HEK293T (cell line): ENCODE measurements at regions not wholly inside any gene's neighbourhood (a gene's known extent, or its start where the extent isn't known, plus 50 kb on each side); places are given as distances from the start of the nearest gene placed in this dataset.

Experiments
- CTCF ChIA-PET: fragments of 350-600 bp; formaldehyde crosslinking; extraction: SDS; loops from one replicate; lab custom pipeline; 2021; ENCODE audit warnings: antibody characterized with exemption, inconsistent platforms; lab: Yijun Ruan, JAX
- POLR2A ChIA-PET: fragments of 350-600 bp; formaldehyde crosslinking; extraction: SDS; loops from one replicate; lab custom pipeline; 2020; ENCODE audit warnings: antibody characterized with exemption, inconsistent platforms; lab: Yijun Ruan, JAX
- DNase-seq: peaks from one replicate; pipeline ENCODE4 v3.0.0; 2012; ENCODE audit warnings: mixed read lengths; ENCODE audit errors: extremely low spot score
- ARNT ChIP-seq: fragments of 450-650 bp; IDR thresholded peaks from 2 replicates; pipeline ENCODE4 v1.6.1; 2017; ENCODE audit warnings: mild to moderate bottlenecking
- BHLHE40 ChIP-seq: fragments of 450-650 bp; IDR thresholded peaks from 2 replicates; pipeline ENCODE4 v1.6.1; 2016; ENCODE audit warnings: mild to moderate bottlenecking, moderate library complexity, borderline replicate concordance
- CTBP1 ChIP-seq: fragments of 450-650 bp; IDR thresholded peaks from 2 replicates; pipeline ENCODE4 v1.6.1; 2016; ENCODE audit warnings: borderline replicate concordance
- ELF4 ChIP-seq: fragments of 450-650 bp; IDR thresholded peaks from 2 replicates; pipeline ENCODE4 v1.6.1; 2017; ENCODE audit warnings: antibody characterized with exemption
- FOXA1 ChIP-seq: fragments of 450-650 bp; IDR thresholded peaks from 2 replicates; pipeline ENCODE4 v1.6.1; 2016; ENCODE audit warnings: mild to moderate bottlenecking
- FOXK2 ChIP-seq: fragments of 450-650 bp; IDR thresholded peaks from 2 replicates; pipeline ENCODE4 v1.6.1; 2016; ENCODE audit warnings: mild to moderate bottlenecking
- FOXM1 ChIP-seq: fragments of 450-650 bp; IDR thresholded peaks from 2 replicates; pipeline ENCODE4 v1.6.1; 2017; ENCODE audit warnings: mild to moderate bottlenecking, borderline replicate concordance
- HDGF ChIP-seq: fragments of 450-650 bp; IDR thresholded peaks from 2 replicates; pipeline ENCODE4 v1.6.1; 2017; ENCODE audit warnings: antibody characterized with exemption, borderline replicate concordance
- L3MBTL2 ChIP-seq: fragments of 450-650 bp; conservative IDR thresholded peaks from 2 replicates; pipeline ENCODE4 v1.6.1; 2016; ENCODE audit warnings: mild to moderate bottlenecking
- LEF1 ChIP-seq: fragments of 450-650 bp; IDR thresholded peaks from 2 replicates; pipeline ENCODE4 v1.6.1; 2017; ENCODE audit warnings: mild to moderate bottlenecking, borderline replicate concordance
- NFRKB ChIP-seq: fragments of 450-650 bp; IDR thresholded peaks from 2 replicates; pipeline ENCODE4 v1.6.1; 2016; ENCODE audit warnings: mild to moderate bottlenecking, moderate library complexity
- PKNOX1 ChIP-seq: fragments of 450-650 bp; IDR thresholded peaks from 2 replicates; pipeline ENCODE4 v1.6.1; 2016
- SP1 ChIP-seq: fragments of 450-650 bp; IDR thresholded peaks from 2 replicates; pipeline ENCODE4 v1.6.1; 2017
- SUZ12 ChIP-seq: fragments of 450-650 bp; IDR thresholded peaks from 2 replicates; pipeline ENCODE4 v1.6.1; 2016; ENCODE audit warnings: mild to moderate bottlenecking
- TARDBP ChIP-seq: fragments of 450-650 bp; IDR thresholded peaks from 2 replicates; pipeline ENCODE4 v1.6.1; 2016
- ZNF384 ChIP-seq: fragments of 450-650 bp; IDR thresholded peaks from 2 replicates; pipeline ENCODE4 v1.6.1; 2016

GRCh38 chr4:138010639-138011038, 231.5 kb downstream of the SLC7A11 start:
- ChIA-PET CTCF (no interaction called here), POLR2A (no interaction called here)
- TF ChIP-seq NFRKB (no peak), PKNOX1 (no peak), SUZ12 (no peak), FOXM1 (no peak), ARNT (no peak)
- no peak for DNase-seq

- POLR2A ChIA-PET = no interaction called here
- DNase-seq = peak; percentile 10
- CTCF ChIA-PET = no interaction called here
- TF ChIP-seq HDGF (no peak), FOXA1 (no peak), TARDBP (no peak), L3MBTL2 (no peak), SUZ12 (no peak), NFRKB (no peak), PKNOX1 (no peak), ELF4 (no peak), BHLHE40 (no peak), SP1 (no peak), FOXK2 (no peak), LEF1 (no peak), FOXM1 (no peak), ZNF384 (no peak), CTBP1 (no peak), ARNT (no peak)
Measured at GRCh38 chr4:138007572-138007971, 234.6 kb downstream of the SLC7A11 start.

GRCh38 chr4:138005486-138005885, 236.7 kb downstream of the SLC7A11 start:
- no peak for DNase-seq
- TF ChIP-seq ARNT = no peak
- no peak for TF ChIP-seq TARDBP
- TF ChIP-seq NFRKB = no peak
- TF ChIP-seq SUZ12 = no peak
- no peak for TF ChIP-seq FOXM1
- TF ChIP-seq FOXK2 = no peak
- no peak for TF ChIP-seq CTBP1
- TF ChIP-seq PKNOX1 = no peak
- TF ChIP-seq SP1 = no peak
- TF ChIP-seq FOXA1 = no peak
- TF ChIP-seq ZNF384 = no peak
- TF ChIP-seq HDGF = no peak
- no peak for TF ChIP-seq LEF1
- TF ChIP-seq BHLHE40 = no peak
- TF ChIP-seq L3MBTL2 = no peak
- TF ChIP-seq ELF4 = no peak
- ChIA-PET CTCF (no interaction called here), POLR2A (no interaction called here)

- POLR2A ChIA-PET = no interaction called here
- no peak for DNase-seq
- TF ChIP-seq SP1 (no peak), NFRKB (no peak), PKNOX1 (no peak), FOXK2 (no peak), HDGF (no peak), BHLHE40 (no peak), FOXA1 (no peak), ZNF384 (no peak), FOXM1 (no peak), CTBP1 (no peak), ELF4 (no peak), TARDBP (no peak), SUZ12 (no peak)
- CTCF ChIA-PET = no interaction called here
Measured at GRCh38 chr4:138003248-138003647, 238.9 kb downstream of the SLC7A11 start.

GRCh38 chr4:137998666-137999429, 243.3 kb downstream of the SLC7A11 start:
- no peak for DNase-seq
- ChIA-PET CTCF (no interaction called here), POLR2A (no interaction called here)
- TF ChIP-seq SUZ12 (no peak), BHLHE40 (no peak), NFRKB (no peak), CTBP1 (no peak), FOXA1 (no peak), TARDBP (no peak), FOXK2 (no peak), PKNOX1 (no peak), ARNT (no peak), FOXM1 (no peak), HDGF (no peak), L3MBTL2 (no peak), ELF4 (no peak), SP1 (no peak), LEF1 (no peak), ZNF384 (no peak)
